Effector CD8-positive, alpha-beta T cell (primary cell): ENCODE measurements at regions not wholly inside any gene's neighbourhood (a gene's known extent, or its start where the extent isn't known, plus 50 kb on each side); places are given as distances from the start of the nearest gene placed in this dataset.

Source experiments
- DNase-seq: peaks from one replicate; lab custom pipeline; 2025; lab: John Stamatoyannopoulos, UW

- DNase-seq, result no peak
Observed at GRCh38 chr3:70800951-70801350, 488.5 kb upstream of the MDFIC2 start.

GRCh38 chr3:70789878-70790277, 477.4 kb upstream of the MDFIC2 start:
- no peak for DNase-seq

GRCh38 chr3:70780790-70781189, 468.4 kb upstream of the MDFIC2 start:
- no peak for DNase-seq

GRCh38 chr3:70779296-70779695, 466.9 kb upstream of the MDFIC2 start:
- no peak for DNase-seq

GRCh38 chr3:70776081-70776480, 463.6 kb upstream of the MDFIC2 start:
- no peak for DNase-seq

- no peak for DNase-seq
Observed at GRCh38 chr3:70775257-70775656, 462.8 kb upstream of the MDFIC2 start.

GRCh38 chr3:70774641-70775040, 462.2 kb upstream of the MDFIC2 start:
- DNase-seq, result no peak

- DNase-seq, result no peak
Observed at GRCh38 chr3:70771426-70772147, 459.1 kb upstream of the MDFIC2 start.

GRCh38 chr3:70770650-70771049, 458.2 kb upstream of the MDFIC2 start:
- DNase-seq, result no peak

GRCh38 chr3:70766301-70766700, 453.9 kb upstream of the MDFIC2 start:
- DNase-seq, result no peak

- DNase-seq, result no peak
Observed at GRCh38 chr3:70763894-70764293, 451.5 kb upstream of the MDFIC2 start.

- DNase-seq, result no peak
Observed at GRCh38 chr3:70757658-70758057, 445.2 kb upstream of the MDFIC2 start.

GRCh38 chr3:70755526-70755925, 443.1 kb upstream of the MDFIC2 start:
- DNase-seq, result no peak

- DNase-seq, result no peak
Observed at GRCh38 chr3:70754314-70754713, 441.9 kb upstream of the MDFIC2 start.

- DNase-seq, result no peak
Observed at GRCh38 chr3:70753572-70753971, 441.1 kb upstream of the MDFIC2 start.

- DNase-seq, result no peak
Observed at GRCh38 chr3:70752051-70752450, 439.6 kb upstream of the MDFIC2 start.

GRCh38 chr3:70749122-70749521, 436.7 kb upstream of the MDFIC2 start:
- DNase-seq, result no peak

- DNase-seq, result no peak
Observed at GRCh38 chr3:70748593-70748992, 436.2 kb upstream of the MDFIC2 start.

- no peak for DNase-seq
Observed at GRCh38 chr3:70747847-70748246, 435.4 kb upstream of the MDFIC2 start.

GRCh38 chr3:70744536-70744935, 432.1 kb upstream of the MDFIC2 start:
- no peak for DNase-seq

GRCh38 chr3:70743754-70744153, 431.3 kb upstream of the MDFIC2 start:
- no peak for DNase-seq

GRCh38 chr3:70742081-70742480, 429.6 kb upstream of the MDFIC2 start:
- no peak for DNase-seq

GRCh38 chr3:70740872-70741271, 428.4 kb upstream of the MDFIC2 start:
- no peak for DNase-seq

GRCh38 chr3:70740071-70740470, 427.6 kb upstream of the MDFIC2 start:
- no peak for DNase-seq
